ENCODE measurements at regions not wholly inside any gene's neighbourhood (a gene's known extent, or its start where the extent isn't known, plus 50 kb on each side); places are given as distances from the start of the nearest gene placed in this dataset.

DNA sequence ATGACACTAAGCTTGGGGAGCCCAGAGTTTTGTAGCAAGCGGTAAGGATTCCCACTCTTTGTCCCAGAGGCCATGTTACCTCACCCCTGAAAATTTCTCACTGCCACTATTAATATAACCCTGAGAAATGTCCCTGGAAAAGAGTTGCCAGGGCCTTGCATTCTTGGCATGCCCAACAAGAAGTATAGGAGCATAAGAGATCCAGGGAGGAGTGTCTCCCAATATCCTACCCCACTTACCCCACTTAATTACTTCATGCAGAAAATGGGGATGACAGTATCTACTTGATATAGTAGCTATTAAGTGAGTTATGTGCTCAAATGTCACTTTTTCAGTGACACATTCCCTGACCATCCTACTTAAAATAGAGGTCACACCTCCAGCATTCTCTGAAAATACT, 120.5 kb upstream of the C1GALT1C1 start:
- DNase-seq (ENCODE audit: low spot score) = no peak
- H3K27ac ChIP-seq = no peak overlapping the region
- POLR2A ChIA-PET (ENCODE audit: low non-redundant PET) = no interaction called here
- CTCF ChIA-PET = no interaction called here
- TF ChIP-seq, protein P1, sequence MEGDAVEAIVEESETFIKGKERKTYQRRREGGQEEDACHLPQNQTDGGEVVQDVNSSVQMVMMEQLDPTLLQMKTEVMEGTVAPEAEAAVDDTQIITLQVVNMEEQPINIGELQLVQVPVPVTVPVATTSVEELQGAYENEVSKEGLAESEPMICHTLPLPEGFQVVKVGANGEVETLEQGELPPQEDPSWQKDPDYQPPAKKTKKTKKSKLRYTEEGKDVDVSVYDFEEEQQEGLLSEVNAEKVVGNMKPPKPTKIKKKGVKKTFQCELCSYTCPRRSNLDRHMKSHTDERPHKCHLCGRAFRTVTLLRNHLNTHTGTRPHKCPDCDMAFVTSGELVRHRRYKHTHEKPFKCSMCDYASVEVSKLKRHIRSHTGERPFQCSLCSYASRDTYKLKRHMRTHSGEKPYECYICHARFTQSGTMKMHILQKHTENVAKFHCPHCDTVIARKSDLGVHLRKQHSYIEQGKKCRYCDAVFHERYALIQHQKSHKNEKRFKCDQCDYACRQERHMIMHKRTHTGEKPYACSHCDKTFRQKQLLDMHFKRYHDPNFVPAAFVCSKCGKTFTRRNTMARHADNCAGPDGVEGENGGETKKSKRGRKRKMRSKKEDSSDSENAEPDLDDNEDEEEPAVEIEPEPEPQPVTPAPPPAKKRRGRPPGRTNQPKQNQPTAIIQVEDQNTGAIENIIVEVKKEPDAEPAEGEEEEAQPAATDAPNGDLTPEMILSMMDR (conservative IDR thresholded peaks at IDR 0.05; ENCODE audit: low read depth) = no peak

GRCh38 chrX:120749141-120749846, 119.4 kb upstream of the C1GALT1C1 start:
- CTCF ChIA-PET = no interaction called here
- no peak overlapping the region for H3K27ac ChIP-seq
- TF ChIP-seq, protein P1 (conservative IDR thresholded peaks at IDR 0.05; ENCODE audit: low read depth) = no peak
- POLR2A ChIA-PET (ENCODE audit: low non-redundant PET) = no interaction called here
- no peak for DNase-seq (ENCODE audit: low spot score)

DNA sequence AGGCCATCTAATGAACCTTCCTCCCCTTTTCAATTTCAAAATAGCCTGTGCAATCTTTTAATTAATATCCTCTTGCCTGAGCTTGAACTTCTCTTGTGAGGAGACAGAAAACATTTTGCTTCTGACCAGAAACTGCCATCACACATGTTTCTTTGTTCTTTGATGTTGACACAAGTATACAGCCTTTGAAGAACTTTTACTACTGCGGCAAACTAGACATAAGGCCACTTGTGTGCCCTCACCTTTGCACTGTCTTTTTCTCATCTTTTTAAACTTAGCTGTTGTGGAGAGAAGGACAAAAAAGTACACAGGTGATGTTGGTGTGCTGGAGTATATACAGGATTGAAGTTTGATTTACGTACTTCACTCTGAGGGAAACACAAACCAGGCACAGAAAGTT, 116.3 kb upstream of the C1GALT1C1 start:
- no peak overlapping the region for H3K27ac ChIP-seq
- no peak for DNase-seq (ENCODE audit: low spot score)
- CTCF ChIA-PET = no interaction called here
- POLR2A ChIA-PET (ENCODE audit: low non-redundant PET) = no interaction called here
- TF ChIP-seq, protein P1 (conservative IDR thresholded peaks at IDR 0.05; ENCODE audit: low read depth) = no peak

DNA sequence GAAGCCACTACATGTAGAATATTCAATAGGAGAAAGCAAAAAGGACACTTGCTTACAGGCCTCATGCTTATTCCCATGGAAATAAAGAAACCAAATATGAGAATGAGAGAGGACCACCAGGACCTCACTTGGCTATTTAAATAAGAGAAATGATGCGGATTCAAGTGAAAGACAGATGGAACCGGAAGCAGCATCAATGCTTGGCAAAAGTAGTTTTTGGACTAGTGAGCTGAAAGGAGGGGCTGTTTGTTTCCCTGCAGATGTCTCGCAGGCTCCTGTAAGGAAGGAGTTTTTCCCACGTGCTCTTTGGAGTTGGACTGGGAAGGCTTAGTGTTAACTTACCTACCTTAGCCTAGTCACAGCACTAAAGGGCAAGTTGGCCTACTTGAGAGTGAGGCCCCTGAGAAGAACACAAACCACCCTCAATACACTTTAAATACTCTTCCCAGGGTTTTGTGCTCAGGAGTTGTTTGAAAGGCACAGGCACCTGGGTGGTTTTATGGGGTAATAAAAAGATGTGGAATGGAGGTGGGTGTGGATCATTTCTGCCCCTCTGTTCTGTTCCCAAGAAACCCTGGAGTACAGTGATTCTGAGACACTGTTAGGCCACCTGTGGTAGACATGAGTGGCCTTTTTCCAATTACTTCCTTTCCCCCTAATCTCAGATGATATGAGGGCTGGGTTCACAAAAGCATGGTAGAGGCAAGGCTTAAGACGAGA, 113.3 kb upstream of the C1GALT1C1 start:
- ChIA-PET POLR2A (ENCODE audit: low non-redundant PET) (no interaction called here), CTCF (no interaction called here)
- H3K27ac ChIP-seq = no peak overlapping the region
- no peak for DNase-seq (ENCODE audit: low spot score)
- TF ChIP-seq, protein P1 (conservative IDR thresholded peaks at IDR 0.05; ENCODE audit: low read depth) = no peak

DNA sequence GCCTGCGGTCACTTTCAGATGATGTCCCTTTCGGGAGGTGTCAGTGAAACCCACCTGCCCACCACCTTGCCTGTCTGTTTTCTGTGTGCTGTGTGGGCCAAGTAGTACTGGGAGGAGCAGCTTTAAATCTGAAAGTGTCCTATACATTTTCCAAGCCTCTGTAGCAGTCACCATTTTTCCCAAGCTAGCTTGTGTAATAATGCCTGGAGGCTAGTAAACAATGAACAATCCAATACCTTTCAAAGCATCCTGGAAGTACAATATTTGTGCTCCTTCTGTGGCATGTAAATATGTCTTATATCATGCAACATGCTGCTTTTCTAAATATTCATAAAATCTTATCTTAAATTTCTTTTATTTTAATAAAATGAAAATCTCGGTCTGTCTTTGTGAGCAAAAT, 111.6 kb upstream of the C1GALT1C1 start:
- CTCF ChIA-PET = no interaction called here
- TF ChIP-seq, protein P1 (conservative IDR thresholded peaks at IDR 0.05; ENCODE audit: low read depth) = no peak
- DNase-seq (ENCODE audit: low spot score) = peak; percentile 3
- H3K27ac ChIP-seq = no peak overlapping the region
- POLR2A ChIA-PET (ENCODE audit: low non-redundant PET) = no interaction called here

DNA sequence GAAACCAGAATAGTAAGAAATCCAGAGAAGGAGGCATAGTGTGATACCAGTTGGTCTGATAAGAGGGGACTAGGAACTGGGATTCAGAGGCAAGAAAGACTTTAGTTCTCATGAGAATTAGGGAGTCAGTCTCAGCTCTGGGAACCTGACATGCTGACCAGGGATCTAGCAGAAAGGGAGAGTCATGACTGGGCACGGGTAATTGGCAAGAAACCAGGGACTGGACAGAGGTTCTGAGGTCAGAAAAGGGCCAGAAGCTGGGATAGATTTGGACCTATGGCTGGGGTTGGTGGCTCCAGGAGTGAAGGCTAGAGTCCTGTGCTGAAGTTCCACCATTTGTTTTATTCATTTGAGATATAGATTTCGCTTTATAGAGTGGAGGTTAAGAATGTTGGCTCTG, 110.2 kb upstream of the C1GALT1C1 start:
- ChIA-PET CTCF (no interaction called here), POLR2A (ENCODE audit: low non-redundant PET) (no interaction called here)
- DNase-seq (ENCODE audit: low spot score) = no peak
- TF ChIP-seq, protein P1 (conservative IDR thresholded peaks at IDR 0.05; ENCODE audit: low read depth) = no peak
- no peak overlapping the region for H3K27ac ChIP-seq
